ENCODE measurements at regions not wholly inside any gene's neighbourhood (a gene's known extent, or its start where the extent isn't known, plus 50 kb on each side); places are given as distances from the start of the nearest gene placed in this dataset.

DNA sequence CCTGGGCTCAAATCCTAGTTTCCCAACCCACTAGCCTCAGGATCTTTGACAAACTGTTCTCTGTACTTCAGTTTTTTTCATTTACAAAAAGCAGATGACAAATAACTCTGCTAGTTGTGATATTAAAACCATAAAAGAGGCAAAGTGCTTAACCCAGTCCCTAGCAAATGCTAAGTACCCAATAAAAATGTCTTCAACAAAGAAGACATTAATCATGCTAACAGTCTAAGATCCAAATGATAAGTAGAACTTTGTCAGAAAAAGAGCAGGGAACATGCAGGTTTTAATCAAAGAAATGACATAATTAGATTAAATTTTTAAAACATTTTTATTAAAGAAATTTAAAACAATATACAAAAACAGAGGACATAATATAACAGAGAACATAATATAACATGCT, 203.0 kb upstream of the ADRA1B start:
- no peak for DNase-seq

DNA sequence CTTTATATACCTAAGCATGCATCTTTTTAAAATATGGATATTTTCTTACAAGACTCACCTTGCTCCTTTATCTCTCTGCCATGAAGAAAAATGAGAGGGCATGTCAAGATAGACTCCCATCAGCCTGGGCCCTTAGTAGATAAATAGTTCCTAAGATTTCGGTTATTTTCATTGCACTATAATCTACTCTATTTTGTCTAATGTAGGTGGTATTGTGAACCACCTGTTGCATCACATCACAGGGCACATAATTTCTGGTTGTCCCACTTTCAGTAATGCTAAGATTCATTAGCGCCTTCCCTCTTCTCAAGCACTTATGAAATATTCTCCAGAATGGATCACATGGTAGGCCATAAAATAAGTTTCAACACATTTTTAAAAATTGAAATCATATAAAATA, 202.5 kb upstream of the ADRA1B start:
- no peak for DNase-seq

DNA sequence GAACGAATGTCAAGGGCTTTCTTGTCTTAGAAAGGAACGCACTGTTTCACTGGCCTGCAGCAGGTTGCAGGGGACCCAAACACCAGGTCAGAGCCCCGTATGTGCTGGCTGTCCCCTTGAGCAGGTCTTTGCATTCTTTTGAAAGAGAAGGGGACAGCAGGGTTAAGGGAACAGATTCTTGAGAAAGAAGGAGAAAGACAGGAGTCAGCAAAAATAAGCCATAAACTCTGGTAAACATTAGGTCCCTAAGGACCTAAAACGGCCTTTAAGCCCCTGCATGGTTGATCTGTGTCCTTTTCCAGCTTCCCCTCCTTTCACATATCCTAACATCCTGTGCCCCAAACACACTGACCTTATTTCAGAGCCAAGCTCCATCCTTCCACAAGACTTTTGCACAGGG, 190.8 kb upstream of the ADRA1B start:
- DNase-seq, result no peak

DNA sequence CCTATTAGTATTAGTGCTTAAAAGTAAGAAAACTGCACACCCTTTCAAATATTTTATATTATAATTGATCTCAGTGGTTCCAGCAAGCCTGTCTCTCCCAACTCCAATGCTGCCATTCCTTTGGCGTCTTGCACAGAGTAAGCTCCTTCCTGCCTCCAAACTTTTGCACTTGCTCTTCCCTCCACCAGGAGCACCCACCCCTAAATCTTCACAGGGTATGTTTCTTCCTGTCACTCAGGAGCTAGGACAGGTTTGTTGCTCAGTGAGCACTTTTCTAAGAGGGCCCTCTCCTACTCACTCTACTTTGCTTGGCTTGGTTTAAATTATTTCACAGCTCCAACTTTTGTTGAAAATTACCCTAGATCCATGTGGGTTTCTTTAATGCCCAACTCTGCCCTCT, 189.1 kb upstream of the ADRA1B start:
- DNase-seq, result no peak

DNA sequence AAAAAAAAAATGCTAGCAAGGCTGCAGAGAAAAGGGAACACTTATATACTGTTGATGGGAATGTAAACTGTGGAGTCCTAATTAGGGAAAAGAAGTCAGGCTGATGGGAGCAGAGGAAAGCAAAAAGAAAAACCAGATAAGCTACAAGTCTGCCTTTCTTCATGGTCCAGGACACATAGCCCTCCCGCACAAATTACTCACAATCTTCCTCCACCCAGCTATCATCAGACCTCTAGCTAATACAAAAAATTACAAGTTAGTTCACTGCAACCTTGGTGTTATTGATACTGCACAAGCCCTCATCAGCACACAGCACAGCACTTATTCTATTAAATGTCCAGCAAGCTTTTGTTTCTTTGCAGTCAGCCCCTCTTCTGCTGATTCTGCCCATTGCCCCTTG, 186.0 kb upstream of the ADRA1B start:
- no peak for DNase-seq

DNA sequence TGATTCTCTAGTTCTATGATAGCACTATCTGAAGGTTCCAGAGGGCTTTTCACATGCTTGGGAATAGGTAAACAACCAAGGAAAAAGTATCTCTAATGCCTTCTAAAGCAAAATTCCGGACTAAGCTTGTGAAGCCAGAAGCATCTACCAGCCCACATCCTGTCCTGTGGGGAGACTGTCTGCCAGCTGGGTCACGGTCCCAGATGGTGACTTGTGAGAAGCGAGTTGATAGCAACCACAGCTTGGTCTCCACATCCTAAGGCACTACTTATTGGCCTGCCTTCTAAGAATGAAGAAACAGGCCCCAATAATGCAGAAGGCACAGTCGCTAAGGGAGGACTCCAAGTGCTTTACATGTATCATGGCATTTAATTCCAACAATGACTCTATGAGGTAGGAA, 184.1 kb upstream of the ADRA1B start:
- DNase-seq, result no peak

DNA sequence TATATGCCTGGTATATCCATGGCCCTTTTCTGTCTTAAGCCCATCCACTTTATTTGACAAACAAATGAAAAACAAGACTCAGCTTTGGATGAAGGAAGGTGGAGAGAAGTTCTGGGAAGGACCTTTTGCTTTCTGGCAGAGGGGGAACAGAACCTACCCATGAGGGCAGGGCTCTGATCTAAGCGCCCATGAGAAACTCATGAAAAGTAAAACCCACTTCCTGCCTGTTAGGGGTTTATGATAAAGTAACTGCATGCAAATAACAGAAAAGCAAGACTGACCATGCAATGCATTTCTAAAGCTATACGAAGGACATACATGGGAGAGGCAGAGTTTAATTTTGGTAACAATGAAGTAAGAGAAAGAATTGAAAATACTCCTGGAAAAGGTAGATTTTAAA, 181.9 kb upstream of the ADRA1B start:
- DNase-seq, result no peak

DNA sequence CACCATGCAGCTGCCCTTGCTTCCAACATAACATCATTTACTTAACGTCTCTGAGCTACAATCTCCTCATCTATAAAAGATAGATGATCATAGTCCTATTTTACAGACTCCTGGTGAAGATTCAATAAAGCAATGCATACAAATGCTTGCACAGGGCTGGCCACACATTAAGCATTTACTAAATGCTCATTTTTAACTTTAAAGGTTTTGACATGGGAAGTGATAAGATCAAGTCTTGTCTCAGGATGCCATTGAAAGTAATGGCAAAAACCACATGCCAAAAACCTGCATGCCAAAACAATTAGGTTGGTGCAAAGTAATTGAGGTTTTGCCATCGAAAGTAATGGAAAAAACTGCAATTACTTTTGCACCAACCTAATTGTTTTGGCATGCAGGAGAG, 181.2 kb upstream of the ADRA1B start:
- no peak for DNase-seq

DNA sequence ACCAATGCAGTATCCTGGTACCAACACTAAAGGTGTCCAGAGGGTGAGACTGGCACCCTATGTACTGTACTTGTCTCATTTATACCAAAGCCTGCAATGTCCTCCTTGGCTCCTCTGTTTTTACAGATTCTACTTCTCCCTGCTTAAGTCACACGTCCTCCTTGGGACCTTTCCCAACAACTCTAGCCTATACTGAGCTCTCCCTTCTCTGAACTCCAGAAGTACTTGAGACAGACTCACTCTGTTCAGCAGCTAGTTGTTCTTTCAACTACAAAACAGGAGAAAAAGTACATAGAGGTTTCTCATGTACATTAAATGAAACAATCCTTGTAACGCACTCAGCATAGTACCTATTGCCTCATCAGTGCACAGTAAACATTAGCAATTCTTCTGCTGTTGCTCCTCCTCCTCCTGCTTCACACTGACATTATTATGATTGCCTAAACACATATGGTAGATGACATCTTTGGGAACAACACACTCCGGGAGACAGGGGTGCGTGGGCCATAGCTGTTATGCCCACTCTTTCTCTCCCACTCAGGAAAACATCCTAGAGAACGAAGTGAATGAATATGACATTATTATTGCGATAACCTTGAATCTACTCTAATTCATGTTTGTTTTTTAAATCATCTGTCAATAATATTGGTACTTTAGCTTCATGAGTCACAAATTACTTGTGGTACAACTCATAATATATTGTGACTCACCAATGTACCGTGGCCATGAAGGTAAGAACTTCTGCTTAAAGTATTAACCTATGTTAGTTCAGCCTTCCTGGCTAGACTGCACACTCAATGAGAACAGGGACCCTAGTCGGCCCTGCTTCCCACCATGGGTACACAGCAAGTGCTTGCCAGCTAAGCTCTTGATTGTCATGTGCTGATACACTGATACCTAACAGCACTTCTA, 180.3 kb upstream of the ADRA1B start:
- DNase-seq, result no peak

DNA sequence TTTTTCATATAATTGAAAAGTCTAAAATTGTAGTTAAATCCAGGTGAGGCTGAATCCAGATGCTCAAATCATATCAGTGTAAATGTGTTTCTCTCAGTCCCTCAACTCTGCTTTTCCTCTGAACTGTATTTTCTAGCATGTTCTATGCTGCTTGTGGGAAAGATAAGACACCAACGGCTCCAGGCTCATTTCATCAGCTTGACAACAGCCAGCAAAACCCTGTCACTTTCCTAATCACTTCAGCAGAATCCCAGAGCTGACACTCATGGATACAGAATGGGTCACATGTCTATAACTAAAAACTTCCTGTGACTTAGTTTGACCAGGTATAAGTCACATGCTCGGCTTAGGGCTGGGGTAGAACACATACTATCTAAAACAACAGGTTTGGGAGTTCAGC, 179.4 kb upstream of the ADRA1B start:
- no peak for DNase-seq

DNA sequence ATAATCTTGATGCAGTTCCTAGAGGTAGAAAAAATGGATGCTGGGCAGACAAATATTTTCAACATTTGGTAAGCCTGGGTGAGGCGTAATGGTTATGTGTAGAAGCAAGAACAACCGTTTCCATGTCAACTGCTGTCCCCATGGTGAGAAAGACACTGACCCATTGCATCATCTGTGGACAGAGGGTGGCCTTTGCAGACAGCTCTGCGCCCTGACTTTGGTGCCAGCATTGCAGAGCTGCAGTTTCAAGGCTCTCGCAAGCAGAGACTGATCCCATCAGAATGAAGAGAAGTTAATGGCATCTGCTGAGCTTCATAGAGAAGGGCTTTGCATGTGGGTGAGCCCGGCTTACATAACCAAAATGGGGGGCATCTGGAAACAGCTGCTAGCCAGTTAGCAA, 179.0 kb upstream of the ADRA1B start:
- DNase-seq, result no peak

DNA sequence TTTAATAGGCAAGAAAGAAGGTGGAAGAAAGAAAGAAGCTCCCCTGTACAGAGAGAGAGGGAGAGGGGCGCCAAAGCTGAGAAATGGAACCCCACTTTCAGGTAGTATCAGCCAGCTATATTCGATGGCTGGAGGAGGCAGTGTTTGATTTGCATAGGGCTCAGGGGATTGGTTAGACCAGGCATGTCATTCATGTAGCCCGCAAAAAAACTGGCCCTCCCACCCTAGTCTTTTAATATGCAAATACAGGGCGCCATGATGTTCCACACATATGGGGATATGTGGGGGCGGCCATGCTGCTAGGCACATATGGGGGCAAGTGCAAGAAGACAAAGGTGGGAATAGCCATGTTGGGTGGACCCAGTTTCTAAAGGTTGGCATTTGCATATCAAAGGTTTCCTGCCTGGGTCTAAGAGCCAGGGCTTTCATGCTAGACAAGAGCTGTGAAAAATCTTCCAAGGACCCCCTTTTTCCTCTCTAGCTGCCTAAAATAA, 174.4 kb upstream of the ADRA1B start:
- no peak for DNase-seq

DNA sequence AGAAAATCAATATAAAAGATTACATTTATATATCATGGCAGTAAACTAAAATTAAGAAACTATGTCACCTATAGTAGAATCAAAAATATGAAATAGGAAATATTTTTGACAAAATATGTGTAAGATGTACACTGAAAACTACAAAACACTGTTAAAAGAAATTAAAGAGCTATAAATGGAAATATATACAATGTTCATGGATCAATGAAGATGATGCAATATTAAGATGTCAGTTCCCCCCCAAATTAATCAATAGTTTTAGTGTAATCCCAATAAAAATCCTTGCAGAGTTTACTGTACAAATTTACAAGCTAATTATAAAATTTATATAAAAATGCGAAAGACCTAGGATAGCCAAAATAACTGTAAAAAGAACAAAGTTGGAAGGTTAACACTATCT, 173.0 kb upstream of the ADRA1B start:
- no peak for DNase-seq

DNA sequence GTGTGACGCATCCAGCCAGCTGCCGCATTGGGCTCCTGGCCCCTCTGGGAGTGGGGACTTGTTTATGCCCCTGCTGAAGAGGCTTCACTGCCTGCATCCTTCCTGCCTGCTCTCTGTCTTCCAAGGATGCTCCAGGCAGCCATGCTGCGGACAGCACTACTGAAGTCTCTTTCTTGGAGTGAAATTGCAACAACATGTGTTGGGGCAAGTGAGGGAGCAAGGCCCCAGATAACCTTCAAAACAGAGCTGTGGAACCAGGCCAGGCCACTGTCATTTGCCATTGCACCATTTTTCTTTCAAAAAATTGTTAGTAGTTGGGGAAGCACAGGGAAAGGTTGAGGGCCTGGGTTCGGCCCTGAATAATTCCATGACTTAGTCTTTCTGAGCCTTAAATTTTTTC, 169.6 kb upstream of the ADRA1B start:
- no peak for DNase-seq

DNA sequence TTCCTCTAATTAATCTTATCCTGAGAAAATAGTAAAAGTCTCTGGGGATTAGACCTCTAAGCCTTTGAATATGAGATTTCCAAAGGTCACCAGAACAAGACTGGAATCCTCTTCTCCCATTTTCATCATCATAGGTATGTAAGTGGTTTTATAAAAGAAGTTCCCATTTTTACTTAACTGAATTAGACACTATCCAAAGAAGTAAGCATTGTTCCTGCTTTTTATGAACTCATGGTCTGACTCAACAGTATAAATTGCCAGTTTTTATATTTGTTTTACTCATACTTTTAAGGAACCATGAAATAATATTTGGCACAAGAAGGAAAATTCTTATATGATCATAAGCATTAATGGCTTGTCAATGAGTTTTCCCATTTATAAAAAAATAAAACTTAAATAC, 167.1 kb upstream of the ADRA1B start:
- peak; percentile 45 for DNase-seq

DNA sequence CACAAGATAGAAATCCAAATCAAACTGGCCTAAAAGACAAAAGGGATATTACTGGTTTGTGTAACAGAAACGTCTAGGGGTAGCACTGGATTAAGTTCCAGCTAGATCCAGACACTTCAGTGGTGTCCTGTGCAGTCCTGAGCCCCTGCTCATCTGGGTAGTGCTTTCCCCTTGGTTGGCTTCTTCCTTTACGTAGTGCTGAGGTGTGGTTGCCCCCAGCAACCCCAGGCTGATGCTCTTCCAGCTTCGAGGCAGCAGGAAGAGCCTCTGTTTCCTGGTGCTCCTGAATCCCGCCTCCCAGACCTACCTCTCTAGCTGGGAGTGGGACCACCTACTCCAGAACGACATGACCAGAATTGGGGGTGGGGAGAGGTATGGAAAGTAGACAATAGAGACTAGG, 166.1 kb upstream of the ADRA1B start:
- no peak for DNase-seq

DNA sequence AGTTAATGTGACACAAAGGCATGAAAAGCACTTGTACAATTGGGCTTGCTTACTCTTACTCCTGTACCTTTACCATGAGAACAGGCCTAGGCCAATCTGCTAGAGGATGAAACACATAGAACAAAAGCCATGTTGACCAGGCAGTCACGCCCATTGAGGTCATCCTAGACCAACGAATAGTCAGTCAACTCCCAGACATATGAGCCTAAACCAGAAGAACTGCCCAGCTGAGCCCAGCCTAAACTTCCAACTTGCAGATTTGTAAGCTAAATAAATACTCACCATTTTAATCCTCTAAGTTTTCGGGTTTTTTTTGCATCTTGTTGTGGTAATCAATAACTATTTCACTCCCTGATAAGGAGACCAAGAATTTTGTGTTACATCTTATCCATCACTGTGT, 164.8 kb upstream of the ADRA1B start:
- no peak for DNase-seq

DNA sequence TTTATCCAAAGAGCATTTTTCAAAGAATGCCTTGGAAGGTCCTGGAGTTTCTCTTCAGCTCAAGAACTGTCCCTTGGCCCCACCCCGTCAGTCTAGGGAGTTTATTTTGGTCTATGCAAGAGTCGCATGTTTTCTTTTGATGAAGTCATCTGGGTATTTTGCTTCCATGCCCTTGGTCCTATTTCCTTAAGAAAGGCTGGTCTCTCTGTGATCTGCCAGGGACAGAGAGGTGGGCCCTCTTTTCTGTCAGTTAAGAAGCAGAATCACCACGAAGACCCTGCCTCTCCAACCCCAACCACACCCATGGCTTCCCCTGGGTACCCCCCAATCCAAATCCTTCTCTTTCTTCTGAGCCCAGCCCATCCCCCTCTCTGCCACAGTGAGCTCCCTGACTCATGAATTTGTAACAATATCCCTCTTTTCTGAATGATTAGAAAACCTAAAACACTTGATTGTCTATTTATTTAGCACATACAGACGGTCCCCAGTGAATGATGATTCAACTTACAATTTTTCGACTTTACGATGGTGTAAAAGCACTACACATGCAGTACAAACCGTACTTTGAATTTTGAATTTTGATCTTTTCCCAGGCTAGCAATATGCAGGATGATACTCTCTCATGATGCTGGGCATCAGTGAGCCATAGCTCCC, 163.5 kb upstream of the ADRA1B start:
- DNase-seq, result no peak

DNA sequence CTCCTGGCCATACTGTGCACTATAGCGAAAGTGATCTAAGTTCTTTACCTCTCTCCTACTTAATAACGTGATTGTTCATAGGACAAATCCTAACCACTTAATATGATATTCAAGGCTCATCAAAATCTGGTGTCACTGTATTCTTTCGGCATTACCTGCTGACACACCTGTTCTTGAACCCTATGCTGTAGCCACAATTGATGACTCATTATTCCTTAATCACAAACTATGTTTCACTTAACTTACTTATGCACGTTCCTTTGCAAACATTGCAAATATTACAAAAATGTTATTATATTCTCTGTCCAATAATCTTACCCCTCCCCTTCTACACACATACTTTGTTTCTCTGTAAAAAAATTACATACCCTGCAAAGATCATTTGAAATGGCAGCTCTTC, 158.1 kb upstream of the ADRA1B start:
- no peak for DNase-seq

DNA sequence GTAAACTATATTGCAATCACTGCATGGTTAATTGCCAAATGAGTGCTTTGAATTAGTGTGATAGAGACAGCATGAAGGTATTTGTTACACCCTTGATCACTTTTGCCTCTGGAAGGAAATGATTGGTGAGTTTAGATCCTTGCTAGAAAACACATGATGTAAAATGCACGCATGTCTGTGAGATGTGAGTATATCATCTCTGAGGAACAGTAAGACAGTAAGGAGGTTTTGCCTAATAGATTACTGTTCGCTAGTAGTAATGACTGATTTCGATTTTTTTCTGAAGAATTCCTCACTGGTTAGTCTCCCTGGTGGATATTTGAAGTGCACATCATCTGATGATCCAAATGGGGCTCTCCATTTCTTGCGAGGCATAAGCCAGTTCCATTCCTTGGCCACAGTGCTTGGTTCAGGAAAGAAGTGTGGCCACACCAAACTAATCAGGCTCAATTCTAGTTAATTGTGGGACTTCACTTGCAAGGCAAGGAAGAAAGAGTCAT, 156.4 kb upstream of the ADRA1B start:
- DNase-seq, result no peak

DNA sequence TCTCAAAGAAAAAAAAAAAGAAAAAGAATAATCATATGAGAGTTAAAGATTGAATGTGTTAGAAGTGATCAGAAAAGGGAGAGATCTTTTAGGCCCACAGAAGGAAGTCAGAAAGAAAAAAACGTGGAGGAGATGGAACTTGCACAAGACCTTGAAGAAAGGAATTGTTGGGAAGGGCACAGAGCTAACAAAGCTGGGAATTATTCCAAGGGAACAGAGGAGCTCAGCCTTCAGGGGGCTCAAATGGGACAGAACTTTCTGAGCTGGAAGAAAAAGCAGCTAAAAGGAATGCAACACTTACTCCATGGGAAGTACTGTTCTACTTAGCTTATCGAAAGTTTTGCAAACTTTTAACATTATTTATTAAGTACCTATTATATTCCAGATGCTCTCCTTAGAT, 153.4 kb upstream of the ADRA1B start:
- DNase-seq, result no peak

DNA sequence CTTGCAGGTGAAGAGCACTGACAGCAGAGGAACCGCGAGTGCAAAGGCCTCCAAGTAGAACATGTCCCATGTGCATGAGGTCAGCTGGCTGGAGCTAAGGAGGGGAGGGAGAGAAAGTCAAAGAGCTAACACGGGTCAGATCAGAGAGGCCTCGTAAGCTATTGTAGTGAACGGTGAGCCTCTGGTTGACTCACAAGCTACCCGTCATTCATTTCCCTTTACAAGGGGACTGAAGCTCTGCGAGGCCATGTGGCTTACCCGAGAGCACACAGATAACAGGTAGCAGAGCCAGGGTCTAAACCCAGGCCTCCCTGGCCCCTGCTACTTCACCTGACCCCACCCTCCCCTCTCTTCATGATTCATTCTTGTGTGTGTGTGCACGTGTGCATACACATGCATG, 152.7 kb upstream of the ADRA1B start:
- no peak for DNase-seq

DNA sequence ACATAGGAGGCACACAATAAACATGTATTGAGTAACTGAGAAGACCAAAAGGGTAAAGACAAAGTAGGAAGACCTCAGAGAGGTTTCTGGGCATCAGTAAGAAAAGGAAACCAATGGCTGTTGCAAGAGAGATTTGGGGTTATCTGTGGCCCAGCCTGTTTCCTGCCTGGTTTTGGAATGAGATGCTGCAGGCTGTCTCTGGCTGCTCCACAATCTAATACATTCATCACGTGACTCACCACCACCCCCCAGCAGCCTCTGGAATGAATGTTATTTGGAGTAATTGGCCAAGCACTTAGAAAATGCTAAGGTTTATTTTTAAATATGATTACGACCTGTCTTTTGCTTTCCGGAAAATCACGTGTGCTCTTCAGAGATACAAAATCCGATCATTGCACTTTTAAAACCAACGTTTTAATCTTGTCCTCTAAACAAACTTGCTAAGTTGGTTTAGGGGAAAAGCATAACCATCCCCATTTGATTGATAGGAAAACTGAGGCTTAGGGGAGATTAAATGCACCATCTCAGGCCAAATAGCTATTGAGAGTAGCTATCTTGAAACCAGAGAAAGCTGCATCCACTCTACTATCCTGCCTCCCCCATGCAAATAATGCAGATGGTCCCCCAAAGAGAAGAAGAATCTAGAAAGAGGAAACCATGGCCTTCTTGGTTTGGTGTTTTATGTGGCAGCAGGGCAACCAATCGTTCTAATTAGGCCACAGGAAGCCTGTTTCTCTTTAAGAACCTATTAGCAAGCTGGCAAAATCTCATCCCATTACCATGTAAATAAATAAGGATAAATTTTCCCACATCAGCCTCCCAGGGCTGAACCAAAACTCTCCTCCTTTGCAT, 151.8 kb upstream of the ADRA1B start:
- DNase-seq, result peak; percentile 12

DNA sequence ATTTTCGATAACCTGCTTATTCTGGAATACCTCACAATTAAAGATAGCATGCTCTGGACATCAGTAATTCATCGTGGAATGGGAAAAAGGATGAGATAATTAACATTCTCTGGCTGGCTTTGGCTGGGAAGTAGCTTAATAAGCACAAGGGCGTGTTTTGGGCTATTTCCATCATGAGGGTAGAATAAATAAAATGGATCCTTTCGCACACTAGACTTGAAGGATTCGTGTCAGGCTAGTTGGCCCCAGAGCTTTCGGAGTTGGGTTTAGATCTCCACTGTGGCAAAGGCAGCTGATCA, 151.2 kb upstream of the ADRA1B start:
- no peak for DNase-seq
